PFSK-1 (cell line): ENCODE measurements at regions not wholly inside any gene's neighbourhood (a gene's known extent, or its start where the extent isn't known, plus 50 kb on each side); places are given as distances from the start of the nearest gene placed in this dataset.

Experiments
- FOXP2 ChIP-seq: optimal IDR thresholded peaks from 2 replicates; pipeline ENCODE3; 2011; ENCODE audit warnings: borderline replicate concordance, control low read depth, inconsistent platforms; ENCODE audit not compliant: insufficient read depth; ENCODE audit errors: extremely low read length, extremely low read depth
- POLR2AphosphoS5 ChIP-seq: IDR thresholded peaks from 2 replicates; pipeline ENCODE4 v1.6.1; 2012; ENCODE audit warnings: low read depth, mild to moderate bottlenecking, control low read depth, low read length, moderate library complexity
- TAF1 ChIP-seq: IDR thresholded peaks from 2 replicates; pipeline ENCODE4 v1.6.1; 2012; ENCODE audit warnings: low read length, control low read depth, borderline replicate concordance; ENCODE audit not compliant: insufficient read depth
- TF ChIP-seq, protein P1 (sequence below), 2 experiments: IDR thresholded peaks; 2 replicates each; pipeline versions ENCODE4 v1.6.1 to v1.8.0; 2011 to 2012; ENCODE audit warnings: low read depth in 2 of 2, low read length in 2 of 2, control low read depth in 1 of 2, inconsistent platforms in 1 of 2, mild to moderate bottlenecking in 1 of 2, moderate library complexity in 1 of 2; ENCODE audit not compliant: insufficient read depth in 1 of 2

DNA sequence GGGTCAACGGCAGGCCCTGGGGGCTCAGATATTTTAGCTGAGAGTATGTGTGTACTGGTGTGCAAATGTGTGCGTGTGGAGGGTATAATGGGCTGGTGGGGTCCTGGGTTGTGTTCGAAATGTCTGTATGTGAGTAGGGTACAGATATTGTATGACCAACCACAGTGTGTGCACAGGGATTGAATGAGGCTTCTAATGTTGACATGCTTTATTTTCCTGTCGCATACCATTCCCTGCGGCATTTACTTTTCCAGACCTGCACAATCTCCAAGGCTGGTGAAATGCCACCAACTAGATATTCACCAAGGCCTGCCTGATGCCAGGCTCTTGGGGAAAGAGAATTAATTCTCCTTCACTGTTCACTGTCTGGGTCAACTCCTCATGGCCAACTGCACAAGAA, 441.4 kb upstream of the SULF2 start:
- TF ChIP-seq, protein P1, sequence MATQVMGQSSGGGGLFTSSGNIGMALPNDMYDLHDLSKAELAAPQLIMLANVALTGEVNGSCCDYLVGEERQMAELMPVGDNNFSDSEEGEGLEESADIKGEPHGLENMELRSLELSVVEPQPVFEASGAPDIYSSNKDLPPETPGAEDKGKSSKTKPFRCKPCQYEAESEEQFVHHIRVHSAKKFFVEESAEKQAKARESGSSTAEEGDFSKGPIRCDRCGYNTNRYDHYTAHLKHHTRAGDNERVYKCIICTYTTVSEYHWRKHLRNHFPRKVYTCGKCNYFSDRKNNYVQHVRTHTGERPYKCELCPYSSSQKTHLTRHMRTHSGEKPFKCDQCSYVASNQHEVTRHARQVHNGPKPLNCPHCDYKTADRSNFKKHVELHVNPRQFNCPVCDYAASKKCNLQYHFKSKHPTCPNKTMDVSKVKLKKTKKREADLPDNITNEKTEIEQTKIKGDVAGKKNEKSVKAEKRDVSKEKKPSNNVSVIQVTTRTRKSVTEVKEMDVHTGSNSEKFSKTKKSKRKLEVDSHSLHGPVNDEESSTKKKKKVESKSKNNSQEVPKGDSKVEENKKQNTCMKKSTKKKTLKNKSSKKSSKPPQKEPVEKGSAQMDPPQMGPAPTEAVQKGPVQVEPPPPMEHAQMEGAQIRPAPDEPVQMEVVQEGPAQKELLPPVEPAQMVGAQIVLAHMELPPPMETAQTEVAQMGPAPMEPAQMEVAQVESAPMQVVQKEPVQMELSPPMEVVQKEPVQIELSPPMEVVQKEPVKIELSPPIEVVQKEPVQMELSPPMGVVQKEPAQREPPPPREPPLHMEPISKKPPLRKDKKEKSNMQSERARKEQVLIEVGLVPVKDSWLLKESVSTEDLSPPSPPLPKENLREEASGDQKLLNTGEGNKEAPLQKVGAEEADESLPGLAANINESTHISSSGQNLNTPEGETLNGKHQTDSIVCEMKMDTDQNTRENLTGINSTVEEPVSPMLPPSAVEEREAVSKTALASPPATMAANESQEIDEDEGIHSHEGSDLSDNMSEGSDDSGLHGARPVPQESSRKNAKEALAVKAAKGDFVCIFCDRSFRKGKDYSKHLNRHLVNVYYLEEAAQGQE (IDR thresholded peaks at IDR 0.05; ENCODE audit: insufficient read depth in 1 of 2, low read depth in 2 of 2, low read length in 2 of 2): no peak
- TF ChIP-seq TAF1 (no peak), FOXP2 (no peak), POLR2AphosphoS5 (no peak)
